ENCODE measurements at regions not wholly inside any gene's neighbourhood (a gene's known extent, or its start where the extent isn't known, plus 50 kb on each side); places are given as distances from the start of the nearest gene placed in this dataset.

DNA sequence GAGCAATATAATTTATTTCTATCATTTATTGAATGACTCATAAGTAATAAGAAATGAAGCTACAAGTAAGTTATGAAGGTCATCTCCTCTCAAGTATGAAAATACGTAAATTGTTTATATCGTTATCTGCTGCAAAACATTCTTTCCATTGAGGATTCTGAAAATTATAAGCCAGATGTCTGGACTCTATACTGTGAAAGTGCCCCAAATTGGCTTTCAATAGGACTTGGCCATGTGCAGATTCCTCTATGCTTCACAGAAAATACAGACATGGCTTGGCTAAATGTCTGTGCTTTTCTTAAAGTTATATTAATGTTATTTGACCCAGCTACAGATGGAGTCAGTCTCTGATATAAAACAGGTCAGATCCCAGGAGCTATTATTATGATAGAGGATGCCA, 2109.9 kb upstream of the AGA start:
- no peak for TF ChIP-seq BACH1 (IDR thresholded peaks at IDR 0.05; ENCODE audit: borderline replicate concordance)
- no peak for TF ChIP-seq NFYA (IDR thresholded peaks at IDR 0.05; ENCODE audit: borderline replicate concordance, low read depth, low read length)
- no peak for TF ChIP-seq NR2F1 (conservative IDR thresholded peaks at IDR 0.05)
- TF ChIP-seq ESRRA (IDR thresholded peaks at IDR 0.05; ENCODE audit: low read length) = no peak
- no peak for TF ChIP-seq IRF4 (IDR thresholded peaks at IDR 0.05; ENCODE audit: low read depth, low read length)
- no peaks in the 10 kb centered on the region for H3K4me1 ChIP-seq (ENCODE audit: control insufficient read depth, insufficient read depth, low read length)
- no peak overlapping the region for H3K4me3 ChIP-seq
- ChIA-PET CTCF (no interaction called here), POLR2A (no interaction called here), SMC1A (ENCODE audit: uncharacterized antibody, unreplicated experiment) (interaction anchor here (0.9 kb wide), 1 partner anchor 11 kb away, joined by 3 read pairs; no protein-coding TSS in a partner anchor), RAD21 (ENCODE audit: unreplicated experiment) (no interaction called here)
- no peaks in the 10 kb centered on the region for H3K9me3 ChIP-seq (replicated peaks; ENCODE audit: control insufficient read depth, insufficient read depth, low read length)
- FAIRE-seq = no peak
- no peaks in the 10 kb centered on the region for H3K36me3 ChIP-seq (ENCODE audit: control insufficient read depth in 2 of 2, insufficient read depth in 2 of 2, low read length in 1 of 2)
- no peak for DNase-seq (ENCODE audit: low read depth, low spot score)
- H3K9ac ChIP-seq (ENCODE audit: control insufficient read depth, insufficient read depth, low read length) = no peak overlapping the region
- 0% methylated on average over 2 of the region's 2 CpGs for WGBS (ENCODE audit: insufficient coverage, insufficient replicate concordance, low lambda C conversion rate, missing lambda C conversion rate)
- intact Hi-C loops (cut with micrococcal nuclease; ENCODE audit: unreplicated experiment) (no loop called here), in situ Hi-C loops (cut with MboI) (no loop called here)
- H2AFZ ChIP-seq (ENCODE audit: control insufficient read depth, low read depth, low read length) = no peak overlapping the region
- H4K20me1 ChIP-seq (ENCODE audit: control insufficient read depth, insufficient read depth) = no peaks in the 10 kb centered on the region
- ATAC-seq = no peak
- H3K79me2 ChIP-seq (ENCODE audit: control insufficient read depth, insufficient read depth, low read length) = no peaks in the 10 kb centered on the region
- H3K4me2 ChIP-seq (ENCODE audit: control insufficient read depth, insufficient read depth) = no peak overlapping the region
- H3K27ac ChIP-seq (ENCODE audit: control insufficient read depth, insufficient read depth) = no peak overlapping the region
- H3K27me3 ChIP-seq (replicated peaks in 1 of 2; ENCODE audit: control insufficient read depth in 2 of 2, insufficient read depth in 2 of 2, low read length in 1 of 2) = no peaks in the 10 kb centered on the region
- BruUV-seq (replicated peaks) = no TSS peak

- intact Hi-C loops (cut with micrococcal nuclease; ENCODE audit: unreplicated experiment) = no loop called here
Measured at GRCh38 chr4:179563741-179564140, 2121.5 kb upstream of the AGA start.

More at GRCh38 chr4:179563741-179564140, 2121.5 kb upstream of the AGA start:
- BruUV-seq (replicated peaks) = no TSS peak
- Histone ChIP-seq H2AFZ (ENCODE audit: control insufficient read depth, low read depth, low read length) (no peak overlapping the region), H3K27me3 (replicated peaks in 1 of 2; ENCODE audit: control insufficient read depth in 2 of 2, insufficient read depth in 2 of 2, low read length in 1 of 2) (no peaks in the 10 kb centered on the region), H3K4me3 (no peak overlapping the region), H3K79me2 (ENCODE audit: control insufficient read depth, insufficient read depth, low read length) (no peaks in the 10 kb centered on the region), H3K36me3 (ENCODE audit: control insufficient read depth in 2 of 2, insufficient read depth in 2 of 2, low read length in 1 of 2) (no peaks in the 10 kb centered on the region), H3K9ac (ENCODE audit: control insufficient read depth, insufficient read depth, low read length) (no peak overlapping the region), H3K4me2 (ENCODE audit: control insufficient read depth, insufficient read depth) (no peak overlapping the region), H3K4me1 (ENCODE audit: control insufficient read depth, insufficient read depth, low read length) (no peaks in the 10 kb centered on the region), H4K20me1 (ENCODE audit: control insufficient read depth, insufficient read depth) (no peaks in the 10 kb centered on the region), H3K27ac (ENCODE audit: control insufficient read depth, insufficient read depth) (no peak overlapping the region), H3K9me3 (replicated peaks; ENCODE audit: control insufficient read depth, insufficient read depth, low read length) (no peaks in the 10 kb centered on the region)
- ChIA-PET POLR2A (no interaction called here), CTCF (no interaction called here), RAD21 (ENCODE audit: unreplicated experiment) (no interaction called here), SMC1A (ENCODE audit: uncharacterized antibody, unreplicated experiment) (interaction anchor here (0.6 to 1.6 kb wide), 2 partner anchors 9 to 12 kb away, joined by 3 to 5 read pairs; no protein-coding TSS in a partner anchor)
- FAIRE-seq = no peak
- no peak for DNase-seq (ENCODE audit: low read depth, low spot score)
- in situ Hi-C loops (cut with MboI) = no loop called here
- 14% methylated on average over 4 of the region's 4 CpGs for WGBS (ENCODE audit: insufficient coverage, insufficient replicate concordance, low lambda C conversion rate, missing lambda C conversion rate)
- no peak for TF ChIP-seq TCF7 (IDR thresholded peaks at IDR 0.05; ENCODE audit: borderline replicate concordance)
- TF ChIP-seq TCF12 (IDR thresholded peaks at IDR 0.05; ENCODE audit: low read depth, low read length) = no peak
- no peak for TF ChIP-seq SPI1 (IDR thresholded peaks at IDR 0.05; ENCODE audit: borderline replicate concordance, insufficient read depth, low read depth, low read length)
- TF ChIP-seq CEBPB (IDR thresholded peaks at IDR 0.05; ENCODE audit: borderline replicate concordance in 1 of 2, low read depth in 2 of 2, low read length in 2 of 2) = no peak
- TF ChIP-seq, protein P1, sequence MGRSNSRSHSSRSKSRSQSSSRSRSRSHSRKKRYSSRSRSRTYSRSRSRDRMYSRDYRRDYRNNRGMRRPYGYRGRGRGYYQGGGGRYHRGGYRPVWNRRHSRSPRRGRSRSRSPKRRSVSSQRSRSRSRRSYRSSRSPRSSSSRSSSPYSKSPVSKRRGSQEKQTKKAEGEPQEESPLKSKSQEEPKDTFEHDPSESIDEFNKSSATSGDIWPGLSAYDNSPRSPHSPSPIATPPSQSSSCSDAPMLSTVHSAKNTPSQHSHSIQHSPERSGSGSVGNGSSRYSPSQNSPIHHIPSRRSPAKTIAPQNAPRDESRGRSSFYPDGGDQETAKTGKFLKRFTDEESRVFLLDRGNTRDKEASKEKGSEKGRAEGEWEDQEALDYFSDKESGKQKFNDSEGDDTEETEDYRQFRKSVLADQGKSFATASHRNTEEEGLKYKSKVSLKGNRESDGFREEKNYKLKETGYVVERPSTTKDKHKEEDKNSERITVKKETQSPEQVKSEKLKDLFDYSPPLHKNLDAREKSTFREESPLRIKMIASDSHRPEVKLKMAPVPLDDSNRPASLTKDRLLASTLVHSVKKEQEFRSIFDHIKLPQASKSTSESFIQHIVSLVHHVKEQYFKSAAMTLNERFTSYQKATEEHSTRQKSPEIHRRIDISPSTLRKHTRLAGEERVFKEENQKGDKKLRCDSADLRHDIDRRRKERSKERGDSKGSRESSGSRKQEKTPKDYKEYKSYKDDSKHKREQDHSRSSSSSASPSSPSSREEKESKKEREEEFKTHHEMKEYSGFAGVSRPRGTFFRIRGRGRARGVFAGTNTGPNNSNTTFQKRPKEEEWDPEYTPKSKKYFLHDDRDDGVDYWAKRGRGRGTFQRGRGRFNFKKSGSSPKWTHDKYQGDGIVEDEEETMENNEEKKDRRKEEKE (IDR thresholded peaks at IDR 0.05) = no peak
- no peak for TF ChIP-seq ZNF24 (IDR thresholded peaks at IDR 0.05)
- TF ChIP-seq TAF1 (IDR thresholded peaks at IDR 0.05; ENCODE audit: borderline replicate concordance, low read depth, low read length) = no peak
- TF ChIP-seq CBFB (IDR thresholded peaks at IDR 0.05; ENCODE audit: low read depth) = no peak
- no peak for TF ChIP-seq GABPA (IDR thresholded peaks at IDR 0.05; ENCODE audit: low read depth)
- TF ChIP-seq HDGF (IDR thresholded peaks at IDR 0.05) = no peak
- TF ChIP-seq TARDBP (IDR thresholded peaks at IDR 0.05; ENCODE audit: borderline replicate concordance) = no peak
- no peak for TF ChIP-seq LARP7 (IDR thresholded peaks at IDR 0.05)
- TF ChIP-seq STAT1 (conservative IDR thresholded peaks at IDR 0.05) = no peak
- ATAC-seq = no peak

All from GM12878 (cell line).